ENCODE measurements at regions not wholly inside any gene's neighbourhood (a gene's known extent, or its start where the extent isn't known, plus 50 kb on each side); places are given as distances from the start of the nearest gene placed in this dataset.

GRCh38 chrX:142084611-142085010 is 120.5 kb downstream of the MAGEC2 start:
- H3K9me3 ChIP-seq: no peaks in the 10 kb centered on the region
- H3K4me3 ChIP-seq: no peak overlapping the region
- DNase-seq (ENCODE audit: low spot score in 2 of 2): no peak
- H3K27me3 ChIP-seq: no peaks in the 10 kb centered on the region
- TF ChIP-seq POLR2A (IDR thresholded peaks at IDR 0.05) (no peak), POLR2AphosphoS5 (IDR thresholded peaks at IDR 0.05) (no peak), CTCF (IDR thresholded peaks at IDR 0.05) (no peak)
- no peaks in the 10 kb centered on the region for H3K36me3 ChIP-seq
- no peak overlapping the region for H3K27ac ChIP-seq
- no peaks in the 10 kb centered on the region for H3K4me1 ChIP-seq
- intact Hi-C loops (cut with DNase I; ENCODE audit: low total_unique reads): no loop called here

GRCh38 chrX:142076633-142077032 is 128.5 kb downstream of the MAGEC2 start:
- H3K4me3 ChIP-seq: no peak overlapping the region
- TF ChIP-seq POLR2AphosphoS5 (IDR thresholded peaks at IDR 0.05) (no peak), POLR2A (IDR thresholded peaks at IDR 0.05) (no peak), CTCF (IDR thresholded peaks at IDR 0.05) (no peak)
- no peaks in the 10 kb centered on the region for H3K4me1 ChIP-seq
- peaks cover 0 to 7% of the 10 kb centered on the region in 2 donors for H3K27me3 ChIP-seq
- intact Hi-C loops (cut with DNase I; ENCODE audit: low total_unique reads): no loop called here
- no peaks in the 10 kb centered on the region for H3K9me3 ChIP-seq
- no peaks in the 10 kb centered on the region for H3K36me3 ChIP-seq
- H3K27ac ChIP-seq: no peak overlapping the region
- DNase-seq (ENCODE audit: low spot score in 2 of 2): no peak

GRCh38 chrX:142068365-142068764 is 136.7 kb downstream of the MAGEC2 start:
- TF ChIP-seq CTCF (IDR thresholded peaks at IDR 0.05): no peak
- no peak for TF ChIP-seq POLR2AphosphoS5 (IDR thresholded peaks at IDR 0.05)
- TF ChIP-seq POLR2A (IDR thresholded peaks at IDR 0.05): no peak
- no peaks in the 10 kb centered on the region for H3K4me1 ChIP-seq
- no peaks in the 10 kb centered on the region for H3K9me3 ChIP-seq
- intact Hi-C loops (cut with DNase I; ENCODE audit: low total_unique reads): no loop called here
- no peak for DNase-seq (ENCODE audit: low spot score in 2 of 2)
- no peak overlapping the region for H3K27ac ChIP-seq
- no peak overlapping the region for H3K4me3 ChIP-seq
- H3K36me3 ChIP-seq: no peaks in the 10 kb centered on the region
- peaks cover 0 to 11% of the 10 kb centered on the region in 2 donors for H3K27me3 ChIP-seq

GRCh38 chrX:142060191-142060590 is 144.9 kb downstream of the MAGEC2 start:
- TF ChIP-seq POLR2AphosphoS5 (IDR thresholded peaks at IDR 0.05): no peak
- no peak for TF ChIP-seq POLR2A (IDR thresholded peaks at IDR 0.05)
- TF ChIP-seq CTCF (IDR thresholded peaks at IDR 0.05): no peak
- intact Hi-C loops (cut with DNase I; ENCODE audit: low total_unique reads): loop anchor here (5.0 kb wide), 1 partner anchor 188 kb away; no protein-coding TSS in a partner anchor
- H3K4me1 ChIP-seq: no peaks in the 10 kb centered on the region
- no peaks in the 10 kb centered on the region for H3K36me3 ChIP-seq
- no peak for DNase-seq (ENCODE audit: low spot score in 2 of 2)
- H3K4me3 ChIP-seq: no peak overlapping the region
- H3K9me3 ChIP-seq: peaks cover 12 to 14% of the 10 kb centered on the region in 2 donors
- H3K27me3 ChIP-seq: no peaks in the 10 kb centered on the region
- H3K27ac ChIP-seq: no peak overlapping the region

- H3K27ac ChIP-seq: no peak overlapping the region
- no peaks in the 10 kb centered on the region for H3K27me3 ChIP-seq
- intact Hi-C loops (cut with DNase I; ENCODE audit: low total_unique reads): no loop called here
- H3K36me3 ChIP-seq: no peaks in the 10 kb centered on the region
- no peak for TF ChIP-seq CTCF (IDR thresholded peaks at IDR 0.05)
- no peak for TF ChIP-seq POLR2AphosphoS5 (IDR thresholded peaks at IDR 0.05)
- no peak for TF ChIP-seq POLR2A (IDR thresholded peaks at IDR 0.05)
- no peaks in the 10 kb centered on the region for H3K4me1 ChIP-seq
- H3K9me3 ChIP-seq: peaks cover 12 to 13% of the 10 kb centered on the region in 2 donors
- no peak for DNase-seq (ENCODE audit: low spot score in 2 of 2)
- H3K4me3 ChIP-seq: no peak overlapping the region
Observed at GRCh38 chrX:142054094-142054493, 150.4 kb downstream of the MAGEC1 start.
